H1 (cell line): ENCODE measurements at regions not wholly inside any gene's neighbourhood (a gene's known extent, or its start where the extent isn't known, plus 50 kb on each side); places are given as distances from the start of the nearest gene placed in this dataset.

ENCODE experiments used
- CTCF ChIA-PET: fragments of 300-600 bp; sonication (Branson Sonifier 250); formaldehyde crosslinking; loops from one replicate; lab custom pipeline; 2021; ENCODE audit not compliant: partially characterized antibody; lab: Charles Lee
- POLR2A ChIA-PET: fragments of 300-600 bp; sonication (Branson Sonifier 250); formaldehyde crosslinking; loops from one replicate; lab custom pipeline; 2021; ENCODE audit warnings: inconsistent platforms; ENCODE audit not compliant: partially characterized antibody; lab: Charles Lee
- DNase-seq, 2 experiments: peaks; one replicate each; pipeline versions ENCODE4 v3.0.0 to v3.0.0-alpha.2; 2010 to 2022; ENCODE audit warnings: low spot score in 2 of 2, low read depth in 1 of 2, mixed read lengths in 1 of 2
- FAIRE-seq: peaks from 2 replicates; lab custom pipeline; 2011; peaks lifted over from hg19 to GRCh38; lab: Jason Lieb, UNC
- H2AFZ ChIP-seq: 2 replicates; pipeline ENCODE4 v1.8.1; 2012; ENCODE audit warnings: low read length, inconsistent platforms
- H2AK5ac ChIP-seq: 2 replicates; pipeline ENCODE4 v1.6.1; 2013; ENCODE audit warnings: low read depth, low read length
- H2BK120ac ChIP-seq: replicated peaks from 2 replicates; pipeline ENCODE3; 2013; ENCODE audit warnings: low read depth, low read length, inconsistent platforms
- H2BK12ac ChIP-seq: 2 replicates; pipeline ENCODE4 v1.6.1; 2013; ENCODE audit warnings: low read depth, low read length
- H2BK15ac ChIP-seq: 2 replicates; pipeline ENCODE4 v1.6.1; 2013; ENCODE audit warnings: low read length
- H2BK20ac ChIP-seq: 2 replicates; pipeline ENCODE4 v1.6.1; 2013; ENCODE audit warnings: low read length
- H2BK5ac ChIP-seq: 2 replicates; pipeline ENCODE4 v1.6.1; 2013; ENCODE audit warnings: low read depth, low read length
- H3K14ac ChIP-seq: 2 replicates; pipeline ENCODE4 v1.6.1; 2013; ENCODE audit warnings: inconsistent platforms; ENCODE audit not compliant: insufficient read length
- H3K18ac ChIP-seq: 2 replicates; pipeline ENCODE4 v1.6.1; 2013; ENCODE audit warnings: low read length; ENCODE audit errors: extremely low read depth
- H3K23ac ChIP-seq: 2 replicates; pipeline ENCODE4 v1.6.1; 2013; ENCODE audit warnings: inconsistent platforms; ENCODE audit not compliant: insufficient read length
- H3K23me2 ChIP-seq: 2 replicates; pipeline ENCODE4 v1.6.1; 2013; ENCODE audit warnings: low read depth, low read length
- H3K27ac ChIP-seq: 2 replicates; pipeline ENCODE4 v1.6.1; 2011; ENCODE audit warnings: low read depth, low read length, inconsistent platforms
- H3K27me3 ChIP-seq, 4 experiments: replicated peaks in 1 of 4; 1 replicate in 1 of 4; 2 replicates in 3 of 4; pipeline versions ENCODE4 v1.6.1 to v1.8.1; 2011 to 2013; ENCODE audit warnings: low read length in 3 of 4, mild to moderate bottlenecking in 3 of 4, inconsistent platforms in 2 of 4, mixed read lengths in 2 of 4, moderate library complexity in 1 of 4; ENCODE audit not compliant: control insufficient read depth in 3 of 4, insufficient read depth in 3 of 4; ENCODE audit errors: extremely low read depth in 1 of 4
- H3K36me3 ChIP-seq, 4 experiments: 2 replicates each; pipeline versions ENCODE4 v1.6.1 to v1.8.1; 2011 to 2013; ENCODE audit warnings: mild to moderate bottlenecking in 4 of 4, low read length in 3 of 4, moderate library complexity in 2 of 4, control low read depth in 1 of 4, inconsistent platforms in 1 of 4; ENCODE audit not compliant: insufficient read depth in 4 of 4, control insufficient read depth in 2 of 4
- H3K4ac ChIP-seq: replicated peaks from 2 replicates; pipeline ENCODE3; 2013; ENCODE audit warnings: low read length, low read depth, mixed read lengths, inconsistent platforms; ENCODE audit not compliant: insufficient read length
- H3K4me1 ChIP-seq, 4 experiments: replicated peaks in 1 of 4; 1 replicate in 1 of 4; 2 replicates in 3 of 4; pipeline versions ENCODE4 v1.6.1 to v1.8.1; 2011 to 2013; ENCODE audit warnings: low read length in 3 of 4, inconsistent platforms in 2 of 4, mixed read lengths in 1 of 4; ENCODE audit not compliant: insufficient read depth in 4 of 4, control insufficient read depth in 3 of 4
- H3K4me2 ChIP-seq, 2 experiments: 2 replicates each; pipeline versions ENCODE4 v1.6.1 to v1.8.1; 2011 to 2013; ENCODE audit warnings: low read depth in 2 of 2, low read length in 2 of 2, control low read depth in 1 of 2, inconsistent platforms in 1 of 2, mild to moderate bottlenecking in 1 of 2; ENCODE audit not compliant: insufficient read depth in 1 of 2
- H3K4me3 ChIP-seq, 4 experiments: fragments of 200-600, 300-600 bp in 1 of 4; sonication (generic), shearing (Covaris generic), sonication (Bioruptor Twin) in 1 of 4; 2 replicates each; pipeline versions ENCODE4 v1.5.1 to v1.8.1; 2011 to 2016; ENCODE audit warnings: low read length in 4 of 4, low read depth in 3 of 4, control low read depth in 2 of 4, inconsistent platforms in 2 of 4, mild to moderate bottlenecking in 2 of 4, mixed read lengths in 1 of 4, moderate library complexity in 1 of 4; ENCODE audit not compliant: insufficient read depth in 2 of 4; ENCODE audit errors: extremely low read depth in 1 of 4
- H3K56ac ChIP-seq: replicated peaks from 2 replicates; pipeline ENCODE3; 2013; ENCODE audit warnings: low read depth, mild to moderate bottlenecking, mixed read lengths, low read length, inconsistent platforms; ENCODE audit not compliant: insufficient read length
- H3K79me1 ChIP-seq: 2 replicates; pipeline ENCODE4 v1.6.1; 2013; ENCODE audit warnings: low read depth, low read length, control low read depth
- H3K79me2 ChIP-seq, 2 experiments: 2 replicates each; pipeline versions ENCODE4 v1.6.1 to v1.8.1; 2012 to 2013; ENCODE audit warnings: low read length in 2 of 2, mild to moderate bottlenecking in 2 of 2, inconsistent platforms in 1 of 2; ENCODE audit not compliant: insufficient read depth in 2 of 2, control insufficient read depth in 1 of 2
- H3K9ac ChIP-seq, 4 experiments: replicated peaks in 1 of 4; 1 replicate in 1 of 4; 2 replicates in 3 of 4; pipeline versions ENCODE4 v1.6.1 to v1.8.1; 2011 to 2013; ENCODE audit warnings: low read depth in 3 of 4, low read length in 3 of 4, control low read depth in 2 of 4, mild to moderate bottlenecking in 2 of 4, moderate library complexity in 2 of 4, inconsistent platforms in 1 of 4; ENCODE audit errors: extremely low read depth in 1 of 4
- H3K9me3 ChIP-seq, 2 experiments: 2 replicates each; pipeline versions ENCODE4 v1.6.1 to v1.8.1; 2012 to 2013; ENCODE audit warnings: mild to moderate bottlenecking in 2 of 2, moderate library complexity in 2 of 2, control low read depth in 1 of 2, inconsistent platforms in 1 of 2, low read depth in 1 of 2, low read length in 1 of 2, mixed read lengths in 1 of 2; ENCODE audit not compliant: insufficient read depth in 2 of 2
- H4K20me1 ChIP-seq, 2 experiments: replicated peaks in 1 of 2; 2 replicates each; pipeline versions ENCODE3 to v1.8.1; 2011 to 2013; ENCODE audit warnings: inconsistent platforms in 2 of 2, low read length in 2 of 2, mild to moderate bottlenecking in 1 of 2; ENCODE audit not compliant: insufficient read depth in 2 of 2, control insufficient read depth in 1 of 2
- H4K5ac ChIP-seq: 2 replicates; pipeline ENCODE4 v1.6.1; 2013; ENCODE audit warnings: low read length, low read depth, mixed read lengths, inconsistent platforms; ENCODE audit not compliant: insufficient read length
- H4K8ac ChIP-seq: 2 replicates; pipeline ENCODE4 v1.8.0; 2013; ENCODE audit warnings: mild to moderate bottlenecking, moderate library complexity, low read length, inconsistent platforms; ENCODE audit not compliant: insufficient read depth; ENCODE audit errors: extremely low read depth
- H4K91ac ChIP-seq: replicated peaks from 2 replicates; pipeline ENCODE3; 2013; ENCODE audit warnings: low read length, mixed read lengths, inconsistent platforms; ENCODE audit not compliant: insufficient read length
- TEAD4 ChIP-seq: IDR thresholded peaks from 2 replicates; pipeline ENCODE4 v1.6.1; 2012; ENCODE audit warnings: low read depth, low read length, inconsistent platforms, mixed read lengths
- ZNF274 ChIP-seq: IDR thresholded peaks from 2 replicates; pipeline ENCODE4 v1.7.0; 2012; ENCODE audit warnings: low read length, borderline replicate concordance; ENCODE audit errors: extremely low read depth

- no peak for TF ChIP-seq ZNF274
Observed at GRCh38 chr2:88832992-88833389, 141.5 kb downstream of the RPIA start (continued).

DNA sequence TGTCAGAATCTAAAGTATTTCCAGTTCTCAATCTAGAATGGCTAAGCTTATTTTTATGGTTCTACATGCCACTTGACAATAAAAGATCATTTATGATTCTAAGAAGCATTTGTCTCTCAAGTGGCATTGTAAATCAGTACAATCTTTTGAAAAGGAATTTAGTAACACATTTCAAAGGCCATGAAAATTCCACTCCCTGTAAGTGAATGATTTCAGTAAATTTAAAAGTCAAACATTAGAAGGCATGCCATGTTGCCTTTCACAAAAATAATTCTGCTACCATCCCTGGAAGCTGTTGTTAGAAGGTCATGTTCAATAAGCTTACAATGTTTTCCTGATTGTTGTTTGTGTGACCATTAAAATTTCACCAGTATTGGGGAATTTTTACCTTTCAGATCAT is 142.9 kb downstream of the RPIA start:
- FAIRE-seq (no peak), DNase-seq (no peak)
- Histone ChIP-seq H4K5ac (no peak overlapping the region), H2BK5ac (no peak overlapping the region), H4K8ac (no peak overlapping the region), H3K36me3 (no peaks in the 10 kb centered on the region), H3K4me3 (no peak overlapping the region), H2AFZ (no peak overlapping the region), H2BK12ac (no peak overlapping the region), H3K23me2 (no peaks in the 10 kb centered on the region), H2BK20ac (no peak overlapping the region), H3K4ac (no peak overlapping the region), H3K56ac (no peak overlapping the region), H3K27me3 (no peaks in the 10 kb centered on the region), H3K9me3 (no peaks in the 10 kb centered on the region), H3K18ac (no peak overlapping the region), H4K91ac (no peak overlapping the region), H3K27ac (no peak overlapping the region), H2AK5ac (no peak overlapping the region), H2BK15ac (no peak overlapping the region), H4K20me1 (no peaks in the 10 kb centered on the region), H3K79me1 (no peaks in the 10 kb centered on the region), H3K4me2 (no peak overlapping the region), H3K79me2 (no peaks in the 10 kb centered on the region), H3K9ac (no peak overlapping the region), H3K4me1 (peaks cover 0 to 4% (median 0%) of the 10 kb centered on the region in 4 experiments; a peak in 2 of 7 replicates), H3K14ac (no peak overlapping the region), H3K23ac (no peak overlapping the region), H2BK120ac (no peak overlapping the region)
- POLR2A ChIA-PET = no interaction called here
- CTCF ChIA-PET = interaction anchor here (1.4 kb wide), 1 partner anchor 46 kb away, joined by 3 read pairs; no protein-coding TSS in a partner anchor
- TF ChIP-seq TEAD4 = no peak
